Skeletal muscle satellite cell (primary cell): ENCODE measurements at regions not wholly inside any gene's neighbourhood (a gene's known extent, or its start where the extent isn't known, plus 50 kb on each side); places are given as distances from the start of the nearest gene placed in this dataset.
"Not testable (repeated sequence)": the region's sequence is repeated elsewhere in the genome, so short reads cannot be mapped to it uniquely, and the experiment has no call there.

Source experiments
- H3K27me3 ChIP-seq: 2 replicates; pipeline ENCODE4 v1.7.0; 2013; ENCODE audit warnings: low read length; ENCODE audit not compliant: control insufficient read depth, insufficient read depth
- H3K36me3 ChIP-seq: 2 replicates; pipeline ENCODE4 v1.7.0; 2013; ENCODE audit warnings: mild to moderate bottlenecking, control low read depth, low read length; ENCODE audit not compliant: insufficient read depth
- H3K4me1 ChIP-seq: 2 replicates; pipeline ENCODE4 v1.7.0; 2013; ENCODE audit warnings: low read length; ENCODE audit not compliant: control insufficient read depth, insufficient read depth
- H3K4me2 ChIP-seq: 2 replicates; pipeline ENCODE4 v1.7.0; 2013; ENCODE audit warnings: mild to moderate bottlenecking, low read length
- H3K4me3 ChIP-seq: 2 replicates; pipeline ENCODE4 v1.7.0; 2013; ENCODE audit warnings: low read length
- H3K9ac ChIP-seq: 2 replicates; pipeline ENCODE4 v1.7.0; 2013; ENCODE audit warnings: mild to moderate bottlenecking, low read depth, low read length, moderate library complexity
- H3K9me3 ChIP-seq: replicated peaks from 2 replicates; pipeline ENCODE4 v1.7.0; 2013; ENCODE audit warnings: mild to moderate bottlenecking, control low read depth, low read length

- H3K4me1 ChIP-seq, result no peaks in the 10 kb centered on the region
- no peaks in the 10 kb centered on the region for H3K9me3 ChIP-seq
- H3K27me3 ChIP-seq, result peaks cover 52% of the 10 kb centered on the region
- H3K4me2 ChIP-seq, result no peak overlapping the region
- no peaks in the 10 kb centered on the region for H3K36me3 ChIP-seq
- H3K9ac ChIP-seq, result no peak overlapping the region
- no peak overlapping the region for H3K4me3 ChIP-seq
Observed at GRCh38 chr20:4443016-4443415, 193.9 kb upstream of the ADRA1D start.

GRCh38 chr20:4441871-4442270, 192.8 kb upstream of the ADRA1D start:
- H3K36me3 ChIP-seq, result no peaks in the 10 kb centered on the region
- no peak overlapping the region for H3K9ac ChIP-seq
- H3K4me2 ChIP-seq, result no peak overlapping the region
- peaks cover 61% of the 10 kb centered on the region for H3K27me3 ChIP-seq
- no peaks in the 10 kb centered on the region for H3K9me3 ChIP-seq
- H3K4me1 ChIP-seq, result no peaks in the 10 kb centered on the region
- no peak overlapping the region for H3K4me3 ChIP-seq

GRCh38 chr20:4441191-4441590, 192.1 kb upstream of the ADRA1D start:
- Histone ChIP-seq H3K36me3 (no peaks in the 10 kb centered on the region), H3K4me3 (no peak overlapping the region), H3K9me3 (no peaks in the 10 kb centered on the region), H3K4me2 (no peak overlapping the region), H3K4me1 (no peaks in the 10 kb centered on the region), H3K27me3 (peaks cover 62% of the 10 kb centered on the region), H3K9ac (no peak overlapping the region)

- H3K4me2 ChIP-seq, result no peak overlapping the region
- H3K27me3 ChIP-seq, result peaks cover 64% of the 10 kb centered on the region
- no peaks in the 10 kb centered on the region for H3K9me3 ChIP-seq
- H3K36me3 ChIP-seq, result no peaks in the 10 kb centered on the region
- H3K4me3 ChIP-seq, result no peak overlapping the region
- no peak overlapping the region for H3K9ac ChIP-seq
- H3K4me1 ChIP-seq, result no peaks in the 10 kb centered on the region
Observed at GRCh38 chr20:4439461-4439860, 190.4 kb upstream of the ADRA1D start.

- no peaks in the 10 kb centered on the region for H3K36me3 ChIP-seq
- peaks cover 67% of the 10 kb centered on the region for H3K27me3 ChIP-seq
- no peaks in the 10 kb centered on the region for H3K4me1 ChIP-seq
- H3K4me2 ChIP-seq, result no peak overlapping the region
- no peaks in the 10 kb centered on the region for H3K9me3 ChIP-seq
- no peak overlapping the region for H3K9ac ChIP-seq
- no peak overlapping the region for H3K4me3 ChIP-seq
Observed at GRCh38 chr20:4437131-4437530, 188.0 kb upstream of the ADRA1D start.

GRCh38 chr20:4435671-4436455, 186.8 kb upstream of the ADRA1D start:
- H3K4me1 ChIP-seq, result no peaks in the 10 kb centered on the region
- peaks cover 71% of the 10 kb centered on the region for H3K27me3 ChIP-seq
- H3K4me2 ChIP-seq, result no peak overlapping the region
- no peak overlapping the region for H3K4me3 ChIP-seq
- no peaks in the 10 kb centered on the region for H3K9me3 ChIP-seq
- no peaks in the 10 kb centered on the region for H3K36me3 ChIP-seq
- no peak overlapping the region for H3K9ac ChIP-seq

GRCh38 chr20:4435225-4435624, 186.1 kb upstream of the ADRA1D start:
- H3K9me3 ChIP-seq, result no peaks in the 10 kb centered on the region
- H3K4me3 ChIP-seq, result no peak overlapping the region
- no peaks in the 10 kb centered on the region for H3K36me3 ChIP-seq
- no peak overlapping the region for H3K9ac ChIP-seq
- peaks cover 65% of the 10 kb centered on the region for H3K27me3 ChIP-seq
- H3K4me1 ChIP-seq, result no peaks in the 10 kb centered on the region
- no peak overlapping the region for H3K4me2 ChIP-seq

- Histone ChIP-seq H3K9ac (no peak overlapping the region), H3K4me3 (no peak overlapping the region), H3K4me1 (no peaks in the 10 kb centered on the region), H3K9me3 (no peaks in the 10 kb centered on the region), H3K27me3 (peaks cover 60% of the 10 kb centered on the region), H3K36me3 (no peaks in the 10 kb centered on the region), H3K4me2 (no peak overlapping the region)
Observed at GRCh38 chr20:4434681-4435080, 185.6 kb upstream of the ADRA1D start.

GRCh38 chr20:4431446-4431845, 182.4 kb upstream of the ADRA1D start:
- H3K4me1 ChIP-seq, result no peaks in the 10 kb centered on the region
- no peak overlapping the region for H3K9ac ChIP-seq
- H3K36me3 ChIP-seq, result no peaks in the 10 kb centered on the region
- H3K4me2 ChIP-seq, result no peak overlapping the region
- peaks cover 43% of the 10 kb centered on the region for H3K27me3 ChIP-seq
- H3K4me3 ChIP-seq, result no peak overlapping the region
- no peaks in the 10 kb centered on the region for H3K9me3 ChIP-seq

- H3K4me2 ChIP-seq, H3K36me3 ChIP-seq, H3K9me3 ChIP-seq, H3K4me3 ChIP-seq, H3K9ac ChIP-seq, H3K4me1 ChIP-seq: not testable (repeated sequence)
- H3K27me3 ChIP-seq, result peaks cover 43% of the 10 kb centered on the region
Observed at GRCh38 chr20:4430826-4431225, 181.7 kb upstream of the ADRA1D start.

- Histone ChIP-seq H3K4me2 (no peak overlapping the region), H3K4me1 (no peaks in the 10 kb centered on the region), H3K27me3 (peaks cover 46% of the 10 kb centered on the region), H3K4me3 (no peak overlapping the region), H3K9ac (no peak overlapping the region), H3K9me3 (no peaks in the 10 kb centered on the region), H3K36me3 (no peaks in the 10 kb centered on the region)
Observed at GRCh38 chr20:4427940-4428586, 179.0 kb upstream of the ADRA1D start.

GRCh38 chr20:4418141-4418540, 169.1 kb upstream of the ADRA1D start:
- Histone ChIP-seq H3K4me2 (no peak overlapping the region), H3K36me3 (no peaks in the 10 kb centered on the region), H3K4me3 (no peak overlapping the region), H3K9me3 (no peaks in the 10 kb centered on the region), H3K4me1 (no peaks in the 10 kb centered on the region), H3K9ac (no peak overlapping the region), H3K27me3 (peaks cover 17% of the 10 kb centered on the region)
